Mesendoderm (in vitro differentiated cells): ENCODE measurements at regions not wholly inside any gene's neighbourhood (a gene's known extent, or its start where the extent isn't known, plus 50 kb on each side); places are given as distances from the start of the nearest gene placed in this dataset.
"Not testable (repeated sequence)": the region's sequence is repeated elsewhere in the genome, so short reads cannot be mapped to it uniquely, and the experiment has no call there.

Experiments used
- DNase-seq: peaks from one replicate; pipeline ENCODE4 v3.0.0; 2013
- H2AK5ac ChIP-seq: 2 replicates; pipeline ENCODE4 v1.6.1; 2013; ENCODE audit warnings: low read length, inconsistent platforms
- H2BK120ac ChIP-seq: 2 replicates; pipeline ENCODE4 v1.6.1; 2013; ENCODE audit warnings: low read depth, mild to moderate bottlenecking, low read length, moderate library complexity, mixed read lengths
- H2BK15ac ChIP-seq: replicated peaks from 2 replicates; pipeline ENCODE4 v1.6.1; 2013; ENCODE audit warnings: low read depth, mild to moderate bottlenecking, moderate library complexity
- H2BK5ac ChIP-seq: 2 replicates; pipeline ENCODE4 v1.6.1; 2013; ENCODE audit warnings: low read length, inconsistent platforms
- H3K18ac ChIP-seq: 2 replicates; pipeline ENCODE4 v1.6.1; 2013; ENCODE audit warnings: mild to moderate bottlenecking, low read length, mixed read lengths
- H3K23ac ChIP-seq: one replicate; pipeline ENCODE4 v1.6.1; 2013; ENCODE audit warnings: low read length
- H3K27ac ChIP-seq: 2 replicates; pipeline ENCODE4 v1.5.1; 2013; ENCODE audit warnings: low read depth, mild to moderate bottlenecking, inconsistent platforms, low read length, moderate library complexity
- H3K27me3 ChIP-seq: 2 replicates; pipeline ENCODE4 v1.6.1; 2013; ENCODE audit warnings: low read length, control low read depth, mild to moderate bottlenecking, inconsistent platforms; ENCODE audit not compliant: insufficient read depth, poor library complexity
- H3K36me3 ChIP-seq: 2 replicates; pipeline ENCODE4 v1.6.1; 2013; ENCODE audit warnings: low read length, inconsistent platforms; ENCODE audit not compliant: control insufficient read depth, insufficient read depth
- H3K4ac ChIP-seq: one replicate; pipeline ENCODE4 v1.6.1; 2013; ENCODE audit warnings: low read depth, mild to moderate bottlenecking, low read length, moderate library complexity
- H3K4me1 ChIP-seq: 2 replicates; pipeline ENCODE4 v1.6.1; 2013; ENCODE audit warnings: low read depth, low read length, inconsistent platforms; ENCODE audit not compliant: control insufficient read depth
- H3K4me2 ChIP-seq: 2 replicates; pipeline ENCODE4 v1.6.1; 2013; ENCODE audit warnings: low read length
- H3K4me3 ChIP-seq: 2 replicates; pipeline ENCODE4 v1.5.1; 2013; ENCODE audit warnings: mild to moderate bottlenecking, low read length
- H3K56ac ChIP-seq: one replicate; pipeline ENCODE4 v1.6.1; 2013; ENCODE audit warnings: low read length
- H3K79me1 ChIP-seq: 2 replicates; pipeline ENCODE4 v1.6.1; 2013; ENCODE audit warnings: low read length, inconsistent platforms
- H3K79me2 ChIP-seq: 2 replicates; pipeline ENCODE4 v1.6.1; 2013; ENCODE audit warnings: mild to moderate bottlenecking, low read length; ENCODE audit not compliant: control insufficient read depth, insufficient read depth
- H3K9ac ChIP-seq: 2 replicates; pipeline ENCODE4 v1.6.1; 2013; ENCODE audit warnings: low read length, inconsistent platforms
- H4K5ac ChIP-seq: one replicate; pipeline ENCODE4 v1.6.1; 2013; ENCODE audit warnings: low read length
- H4K8ac ChIP-seq: one replicate; pipeline ENCODE4 v1.6.1; 2013; ENCODE audit warnings: low read depth, mild to moderate bottlenecking, control low read depth, low read length, moderate library complexity
- whole genome bisulfite sequencing: extraction: QIAGEN DNeasy Blood & Tissue Kit; methylation state at CpG from one replicate; pipeline ENCODE4 v1.1.7; 2013; ENCODE audit warnings: low lambda C conversion rate, missing lambda C conversion rate; ENCODE audit not compliant: insufficient coverage; ENCODE audit errors: extremely low coverage; 5-methylcytosine and 5-hydroxymethylcytosine counted together

DNA sequence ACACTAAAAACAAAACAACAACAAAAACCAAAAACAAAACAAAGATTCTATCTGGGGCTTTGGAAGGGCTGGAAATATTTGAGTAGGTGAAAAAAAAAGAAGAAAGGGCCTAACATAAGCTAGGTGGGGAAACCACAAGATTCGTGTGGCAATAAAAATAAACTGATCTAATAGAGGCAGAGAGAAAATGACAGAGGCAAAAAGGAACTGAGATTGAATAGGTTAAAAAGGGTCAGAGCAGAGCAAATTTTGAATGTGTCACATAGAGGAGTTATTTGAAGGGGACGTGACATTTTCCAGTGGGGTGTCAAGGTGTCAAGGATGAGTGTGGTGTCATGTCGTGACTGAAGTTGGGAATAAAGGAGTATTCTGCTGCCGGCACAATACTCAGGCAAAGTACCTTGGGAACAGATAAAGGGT, 65.2 kb upstream of the RALGPS2 start:
- Histone ChIP-seq H3K4me1 (no peaks in the 10 kb centered on the region), H3K18ac (no peak overlapping the region), H3K4me2 (no peak overlapping the region), H2AK5ac (no peak overlapping the region), H3K36me3 (no peaks in the 10 kb centered on the region), H3K56ac (no peak overlapping the region), H3K79me2 (no peaks in the 10 kb centered on the region), H2BK120ac (no peak overlapping the region), H3K79me1 (no peaks in the 10 kb centered on the region), H2BK5ac (no peak overlapping the region), H3K9ac (no peak overlapping the region), H4K8ac (no peak overlapping the region), H4K5ac (no peak overlapping the region), H3K27ac (no peak overlapping the region), H3K4me3 (no peak overlapping the region), H3K4ac (no peak overlapping the region), H3K27me3 (no peaks in the 10 kb centered on the region), H3K23ac (no peak overlapping the region), H2BK15ac (no peak overlapping the region)
- DNase-seq: no peak
- no CpG with 5 or more reads among the region's 4 CpGs for WGBS

GRCh38 chr1:178660461-178660860, 64.6 kb upstream of the RALGPS2 start:
- Histone ChIP-seq H3K4ac (no peak overlapping the region), H3K18ac (no peak overlapping the region), H2BK15ac (no peak overlapping the region), H3K27ac (no peak overlapping the region), H3K79me2 (no peaks in the 10 kb centered on the region), H2BK5ac (no peak overlapping the region), H4K8ac (no peak overlapping the region), H2BK120ac (no peak overlapping the region), H3K56ac (no peak overlapping the region), H3K23ac (no peak overlapping the region), H3K4me3 (no peak overlapping the region), H3K79me1 (no peaks in the 10 kb centered on the region), H2AK5ac (no peak overlapping the region), H3K4me2 (no peak overlapping the region), H3K4me1 (no peaks in the 10 kb centered on the region), H3K27me3 (no peaks in the 10 kb centered on the region), H3K36me3 (no peaks in the 10 kb centered on the region), H3K9ac (no peak overlapping the region), H4K5ac (no peak overlapping the region)
- DNase-seq: no peak
- no CpG with 5 or more reads among the region's 1 CpG for WGBS

GRCh38 chr1:178664278-178664677, 60.8 kb upstream of the RALGPS2 start:
- no peak overlapping the region for H3K23ac ChIP-seq
- no peak overlapping the region for H2BK5ac ChIP-seq
- H3K18ac ChIP-seq: no peak overlapping the region
- DNase-seq: no peak
- H3K36me3 ChIP-seq: no peaks in the 10 kb centered on the region
- H2BK15ac ChIP-seq: no peak overlapping the region
- H3K4ac ChIP-seq: no peak overlapping the region
- H3K27me3 ChIP-seq: no peaks in the 10 kb centered on the region
- no peak overlapping the region for H4K5ac ChIP-seq
- no peak overlapping the region for H3K4me2 ChIP-seq
- H4K8ac ChIP-seq: no peak overlapping the region
- H3K56ac ChIP-seq: no peak overlapping the region
- H3K27ac ChIP-seq: no peak overlapping the region
- no peak overlapping the region for H3K4me3 ChIP-seq
- no peak overlapping the region for H3K9ac ChIP-seq
- no peaks in the 10 kb centered on the region for H3K4me1 ChIP-seq
- no peak overlapping the region for H2BK120ac ChIP-seq
- no peaks in the 10 kb centered on the region for H3K79me1 ChIP-seq
- H3K79me2 ChIP-seq: no peaks in the 10 kb centered on the region
- no peak overlapping the region for H2AK5ac ChIP-seq
- WGBS: no CpG with 5 or more reads among the region's 5 CpGs

DNA sequence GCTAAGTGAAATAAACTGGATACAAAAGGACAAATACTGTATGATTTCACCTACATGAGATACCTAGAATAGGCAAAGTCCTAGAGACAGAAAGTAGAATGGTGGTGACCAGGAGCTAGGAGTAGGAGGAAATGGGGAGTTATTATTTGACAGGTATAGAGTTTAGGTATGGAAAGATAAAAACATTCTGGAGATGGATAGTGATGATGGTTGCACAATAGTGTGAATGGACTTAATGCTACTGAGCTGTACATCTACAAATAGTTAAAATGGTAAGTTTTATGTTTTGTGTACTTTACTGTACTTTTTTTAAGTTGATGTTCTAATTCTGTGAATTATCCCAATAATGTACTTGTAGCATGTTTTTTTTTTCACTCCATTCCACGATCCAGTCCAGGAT, 59.5 kb upstream of the RALGPS2 start:
- Histone ChIP-seq H3K27me3 (no peaks in the 10 kb centered on the region), H2BK15ac (no peak overlapping the region), H3K9ac (no peak overlapping the region), H4K5ac (no peak overlapping the region), H3K4me2 (no peak overlapping the region), H3K18ac (no peak overlapping the region), H3K4ac (no peak overlapping the region), H4K8ac (no peak overlapping the region), H2BK5ac (no peak overlapping the region), H3K79me2 (no peaks in the 10 kb centered on the region), H3K4me3 (no peak overlapping the region), H3K79me1 (no peaks in the 10 kb centered on the region), H2AK5ac (no peak overlapping the region), H3K36me3 (no peaks in the 10 kb centered on the region), H2BK120ac (no peak overlapping the region), H3K4me1 (no peaks in the 10 kb centered on the region), H3K27ac (no peak overlapping the region), H3K56ac (no peak overlapping the region), H3K23ac (no peak overlapping the region)
- no CpG with 5 or more reads among the region's 1 CpG for WGBS
- no peak for DNase-seq

GRCh38 chr1:178666891-178667290, 58.2 kb upstream of the RALGPS2 start:
- H3K27ac ChIP-seq, H2AK5ac ChIP-seq, H4K5ac ChIP-seq, H3K79me1 ChIP-seq, H3K23ac ChIP-seq, H3K4ac ChIP-seq, H3K27me3 ChIP-seq, H2BK5ac ChIP-seq, H2BK120ac ChIP-seq, H3K56ac ChIP-seq, H3K4me1 ChIP-seq, H4K8ac ChIP-seq, H3K4me2 ChIP-seq, H3K18ac ChIP-seq, H3K4me3 ChIP-seq, DNase-seq, H3K79me2 ChIP-seq, H2BK15ac ChIP-seq, H3K36me3 ChIP-seq, H3K9ac ChIP-seq: not testable (repeated sequence)
- WGBS: no CpG with 5 or more reads among the region's 9 CpGs

- Histone ChIP-seq H3K79me1 (no peaks in the 10 kb centered on the region), H2BK5ac (no peak overlapping the region), H3K79me2 (no peaks in the 10 kb centered on the region), H3K27me3 (no peaks in the 10 kb centered on the region), H3K4me2 (no peak overlapping the region), H2BK15ac (no peak overlapping the region), H3K4me3 (no peak overlapping the region), H3K4ac (no peak overlapping the region), H3K36me3 (no peaks in the 10 kb centered on the region), H3K18ac (no peak overlapping the region), H3K27ac (no peak overlapping the region), H3K4me1 (no peaks in the 10 kb centered on the region), H3K56ac (no peak overlapping the region), H3K23ac (no peak overlapping the region), H3K9ac (no peak overlapping the region), H2AK5ac (no peak overlapping the region), H4K8ac (no peak overlapping the region), H2BK120ac (no peak overlapping the region), H4K5ac (no peak overlapping the region)
- no peak for DNase-seq
Measured at GRCh38 chr1:178672434-178672833, 52.6 kb upstream of the RALGPS2 start.
